Vagina (tissue), 2 donors: ENCODE measurements at regions not wholly inside any gene's neighbourhood (a gene's known extent, or its start where the extent isn't known, plus 50 kb on each side); places are given as distances from the start of the nearest gene placed in this dataset.

Experiments used
- DNase-seq, 2 donors: peaks; one replicate each; pipeline ENCODE4 v3.0.0-alpha.2; 2017; ENCODE audit errors: extremely low spot score in 2 of 2
- H3K27ac ChIP-seq: fragments of 200-600 bp; sonication (generic); one replicate; pipeline ENCODE4 v1.5.1; 2019
- H3K27me3 ChIP-seq: fragments of 200-600 bp; sonication (generic); one replicate; pipeline ENCODE4 v1.5.1; 2019
- H3K36me3 ChIP-seq, 2 donors: fragments of 200-600 bp; sonication (generic); one replicate each; pipeline ENCODE4 v1.5.1; 2017 to 2019
- H3K4me1 ChIP-seq: fragments of 200-600 bp; sonication (generic); one replicate; pipeline ENCODE4 v1.5.1; 2019
- H3K4me3 ChIP-seq, 2 donors: fragments of 200-600 bp; sonication (generic); 1 replicate in 1 of 2; 2 replicates in 1 of 2; pipeline ENCODE4 v1.5.1; 2016 to 2019
- H3K9me3 ChIP-seq: fragments of 200-600 bp; sonication (generic); one replicate; pipeline ENCODE4 v1.5.1; 2019
- POLR2A ChIP-seq, 2 donors: fragments of 450-650 bp; IDR thresholded peaks; one replicate each; pipeline ENCODE4 v1.6.1; 2017; ENCODE audit warnings: antibody characterized with exemption in 2 of 2, mild to moderate bottlenecking in 2 of 2, moderate library complexity in 2 of 2
- POLR2AphosphoS5 ChIP-seq, 2 donors: sonication (generic); formaldehyde crosslinking; IDR thresholded peaks; one replicate each; pipeline ENCODE4 v1.9.0; 2017; ENCODE audit warnings: antibody characterized with exemption in 2 of 2, mild to moderate bottlenecking in 2 of 2, low read depth in 1 of 2; ENCODE audit not compliant: insufficient read depth in 1 of 2
- intact Hi-C: fragments of 100-400 bp; cut with DNase I; formaldehyde crosslinking; loops from one replicate; pipeline ENCODE4 v1.15.1; 2023
- TF ChIP-seq, protein P1 (sequence below), 3 experiments: fragments of 450-650 bp in 2 of 3; fragments of 200-600 bp in 1 of 3; sonication (generic) in 1 of 3; IDR thresholded peaks; one replicate each; pipeline ENCODE4 v1.5.1; 2017 to 2019; ENCODE audit warnings: antibody characterized with exemption in 3 of 3, mild to moderate bottlenecking in 2 of 3, moderate library complexity in 2 of 3

DNA sequence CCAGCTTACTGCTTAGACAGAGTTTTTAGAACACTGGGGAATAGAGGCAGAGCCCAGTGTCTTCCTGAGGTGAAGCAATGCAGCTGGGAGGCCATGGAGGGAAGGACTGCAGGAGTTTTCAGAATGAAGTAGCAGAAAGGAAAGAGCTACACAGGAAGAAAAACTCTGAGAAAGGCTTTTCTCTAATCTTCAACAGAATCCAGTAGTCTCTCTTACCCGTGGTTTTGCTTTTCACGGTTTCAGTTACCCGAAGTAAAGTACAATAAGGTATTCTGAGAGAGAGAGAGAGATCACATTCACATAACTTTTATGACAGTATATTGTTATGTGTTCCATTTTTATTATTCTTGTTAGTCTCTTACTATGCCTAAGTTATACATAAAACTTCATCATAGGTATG is 761.6 kb downstream of the BCL11B start:
- H3K4me1 ChIP-seq = no peaks in the 10 kb centered on the region
- no peak for DNase-seq
- no peaks in the 10 kb centered on the region for H3K36me3 ChIP-seq
- no peaks in the 10 kb centered on the region for H3K27me3 ChIP-seq
- H3K27ac ChIP-seq = no peak overlapping the region
- no peak for TF ChIP-seq POLR2AphosphoS5 (IDR thresholded peaks at IDR 0.05; ENCODE audit: insufficient read depth in 1 of 2, low read depth in 1 of 2)
- TF ChIP-seq POLR2A (IDR thresholded peaks at IDR 0.05) = no peak
- TF ChIP-seq, protein P1, sequence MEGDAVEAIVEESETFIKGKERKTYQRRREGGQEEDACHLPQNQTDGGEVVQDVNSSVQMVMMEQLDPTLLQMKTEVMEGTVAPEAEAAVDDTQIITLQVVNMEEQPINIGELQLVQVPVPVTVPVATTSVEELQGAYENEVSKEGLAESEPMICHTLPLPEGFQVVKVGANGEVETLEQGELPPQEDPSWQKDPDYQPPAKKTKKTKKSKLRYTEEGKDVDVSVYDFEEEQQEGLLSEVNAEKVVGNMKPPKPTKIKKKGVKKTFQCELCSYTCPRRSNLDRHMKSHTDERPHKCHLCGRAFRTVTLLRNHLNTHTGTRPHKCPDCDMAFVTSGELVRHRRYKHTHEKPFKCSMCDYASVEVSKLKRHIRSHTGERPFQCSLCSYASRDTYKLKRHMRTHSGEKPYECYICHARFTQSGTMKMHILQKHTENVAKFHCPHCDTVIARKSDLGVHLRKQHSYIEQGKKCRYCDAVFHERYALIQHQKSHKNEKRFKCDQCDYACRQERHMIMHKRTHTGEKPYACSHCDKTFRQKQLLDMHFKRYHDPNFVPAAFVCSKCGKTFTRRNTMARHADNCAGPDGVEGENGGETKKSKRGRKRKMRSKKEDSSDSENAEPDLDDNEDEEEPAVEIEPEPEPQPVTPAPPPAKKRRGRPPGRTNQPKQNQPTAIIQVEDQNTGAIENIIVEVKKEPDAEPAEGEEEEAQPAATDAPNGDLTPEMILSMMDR (IDR thresholded peaks at IDR 0.05) = no peak
- intact Hi-C loops = no loop called here
- no peaks in the 10 kb centered on the region for H3K9me3 ChIP-seq
- H3K4me3 ChIP-seq = no peak overlapping the region

GRCh38 chr14:98512501-98513251 is 759.3 kb downstream of the BCL11B start:
- Histone ChIP-seq H3K4me1 (no peaks in the 10 kb centered on the region), H3K4me3 (no peak overlapping the region), H3K36me3 (no peaks in the 10 kb centered on the region), H3K27me3 (no peaks in the 10 kb centered on the region), H3K9me3 (no peaks in the 10 kb centered on the region), H3K27ac (no peak overlapping the region)
- no peak for DNase-seq
- intact Hi-C loops = no loop called here
- TF ChIP-seq, protein P1 (IDR thresholded peaks at IDR 0.05) = no peak
- TF ChIP-seq POLR2A (IDR thresholded peaks at IDR 0.05) (no peak), POLR2AphosphoS5 (IDR thresholded peaks at IDR 0.05; ENCODE audit: insufficient read depth in 1 of 2, low read depth in 1 of 2) (no peak)

- Histone ChIP-seq H3K4me3 (no peak overlapping the region), H3K36me3 (no peaks in the 10 kb centered on the region), H3K4me1 (no peaks in the 10 kb centered on the region), H3K9me3 (no peaks in the 10 kb centered on the region), H3K27ac (no peak overlapping the region), H3K27me3 (no peaks in the 10 kb centered on the region)
- no peak for DNase-seq
- intact Hi-C loops = no loop called here
- TF ChIP-seq POLR2AphosphoS5 (IDR thresholded peaks at IDR 0.05; ENCODE audit: insufficient read depth in 1 of 2, low read depth in 1 of 2) = no peak
- no peak for TF ChIP-seq POLR2A (IDR thresholded peaks at IDR 0.05)
- TF ChIP-seq, protein P1 (IDR thresholded peaks at IDR 0.05) = no peak
Observed at GRCh38 chr14:98513558-98513957, 758.4 kb downstream of the BCL11B start.

- no peaks in the 10 kb centered on the region for H3K27me3 ChIP-seq
- intact Hi-C loops = no loop called here
- no peaks in the 10 kb centered on the region for H3K36me3 ChIP-seq
- H3K27ac ChIP-seq = no peak overlapping the region
- TF ChIP-seq, protein P1 (IDR thresholded peaks at IDR 0.05) = no peak
- TF ChIP-seq POLR2AphosphoS5 (IDR thresholded peaks at IDR 0.05; ENCODE audit: insufficient read depth in 1 of 2, low read depth in 1 of 2) (no peak), POLR2A (IDR thresholded peaks at IDR 0.05) (no peak)
- no peaks in the 10 kb centered on the region for H3K9me3 ChIP-seq
- no peak overlapping the region for H3K4me3 ChIP-seq
- DNase-seq = no peak
- H3K4me1 ChIP-seq = no peaks in the 10 kb centered on the region
Observed at GRCh38 chr14:98514016-98514415, 758.0 kb downstream of the BCL11B start.

- H3K36me3 ChIP-seq = no peaks in the 10 kb centered on the region
- H3K4me3 ChIP-seq = no peak overlapping the region
- no peaks in the 10 kb centered on the region for H3K4me1 ChIP-seq
- intact Hi-C loops = no loop called here
- TF ChIP-seq, protein P1 (IDR thresholded peaks at IDR 0.05) = no peak
- TF ChIP-seq POLR2AphosphoS5 (IDR thresholded peaks at IDR 0.05; ENCODE audit: insufficient read depth in 1 of 2, low read depth in 1 of 2) (no peak), POLR2A (IDR thresholded peaks at IDR 0.05) (no peak)
- no peak for DNase-seq
- H3K27ac ChIP-seq = no peak overlapping the region
- no peaks in the 10 kb centered on the region for H3K9me3 ChIP-seq
- no peaks in the 10 kb centered on the region for H3K27me3 ChIP-seq
Observed at GRCh38 chr14:98536256-98536655, 735.7 kb downstream of the BCL11B start.
